ENCODE measurements at regions not wholly inside any gene's neighbourhood (a gene's known extent, or its start where the extent isn't known, plus 50 kb on each side); places are given as distances from the start of the nearest gene placed in this dataset.

DNA sequence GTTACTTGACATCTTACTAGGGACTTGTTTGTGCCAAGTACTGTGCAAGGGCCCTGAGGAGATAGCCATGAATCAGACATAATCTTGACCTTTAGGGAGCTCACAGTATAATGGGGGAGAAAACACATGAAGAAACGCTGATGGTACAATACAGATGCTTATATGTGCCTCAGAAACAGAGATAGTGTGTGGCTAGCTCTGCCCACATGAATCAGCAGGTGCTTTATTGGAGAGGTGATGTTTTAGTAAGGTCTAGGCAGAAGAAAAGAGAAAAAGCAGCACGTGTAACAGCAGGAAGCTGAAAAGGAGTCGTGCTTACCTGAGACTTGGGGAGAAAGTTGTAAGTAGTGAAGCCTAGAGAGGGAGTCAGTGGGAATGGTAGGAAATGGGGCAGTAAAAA, 60.6 kb upstream of the LMO4 start:
- H3K4me2 ChIP-seq = no peak overlapping the region
- H3K27me3 ChIP-seq (ENCODE audit: insufficient read depth, low read depth) = no peaks in the 10 kb centered on the region
- no peak overlapping the region for H3K9ac ChIP-seq
- H3K4me3 ChIP-seq (IDR thresholded peaks at IDR 0.05; ENCODE audit: insufficient read depth, low read depth, low read length) = no peak overlapping the region
- H3K4me1 ChIP-seq (ENCODE audit: low read depth, poor library complexity, severe bottlenecking) = no peaks in the 10 kb centered on the region
- H3K36me3 ChIP-seq (ENCODE audit: insufficient read depth) = no peaks in the 10 kb centered on the region
- H2AFZ ChIP-seq (ENCODE audit: low read depth) = no peak overlapping the region
- no peaks in the 10 kb centered on the region for H4K20me1 ChIP-seq (ENCODE audit: insufficient read depth)
- no peaks in the 10 kb centered on the region for H3K79me2 ChIP-seq (ENCODE audit: insufficient read depth, low read depth)
- TF ChIP-seq, protein P1, sequence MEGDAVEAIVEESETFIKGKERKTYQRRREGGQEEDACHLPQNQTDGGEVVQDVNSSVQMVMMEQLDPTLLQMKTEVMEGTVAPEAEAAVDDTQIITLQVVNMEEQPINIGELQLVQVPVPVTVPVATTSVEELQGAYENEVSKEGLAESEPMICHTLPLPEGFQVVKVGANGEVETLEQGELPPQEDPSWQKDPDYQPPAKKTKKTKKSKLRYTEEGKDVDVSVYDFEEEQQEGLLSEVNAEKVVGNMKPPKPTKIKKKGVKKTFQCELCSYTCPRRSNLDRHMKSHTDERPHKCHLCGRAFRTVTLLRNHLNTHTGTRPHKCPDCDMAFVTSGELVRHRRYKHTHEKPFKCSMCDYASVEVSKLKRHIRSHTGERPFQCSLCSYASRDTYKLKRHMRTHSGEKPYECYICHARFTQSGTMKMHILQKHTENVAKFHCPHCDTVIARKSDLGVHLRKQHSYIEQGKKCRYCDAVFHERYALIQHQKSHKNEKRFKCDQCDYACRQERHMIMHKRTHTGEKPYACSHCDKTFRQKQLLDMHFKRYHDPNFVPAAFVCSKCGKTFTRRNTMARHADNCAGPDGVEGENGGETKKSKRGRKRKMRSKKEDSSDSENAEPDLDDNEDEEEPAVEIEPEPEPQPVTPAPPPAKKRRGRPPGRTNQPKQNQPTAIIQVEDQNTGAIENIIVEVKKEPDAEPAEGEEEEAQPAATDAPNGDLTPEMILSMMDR (conservative IDR thresholded peaks at IDR 0.05; ENCODE audit: low read depth, low read length) = no peak
- no peak overlapping the region for H3K27ac ChIP-seq

DNA sequence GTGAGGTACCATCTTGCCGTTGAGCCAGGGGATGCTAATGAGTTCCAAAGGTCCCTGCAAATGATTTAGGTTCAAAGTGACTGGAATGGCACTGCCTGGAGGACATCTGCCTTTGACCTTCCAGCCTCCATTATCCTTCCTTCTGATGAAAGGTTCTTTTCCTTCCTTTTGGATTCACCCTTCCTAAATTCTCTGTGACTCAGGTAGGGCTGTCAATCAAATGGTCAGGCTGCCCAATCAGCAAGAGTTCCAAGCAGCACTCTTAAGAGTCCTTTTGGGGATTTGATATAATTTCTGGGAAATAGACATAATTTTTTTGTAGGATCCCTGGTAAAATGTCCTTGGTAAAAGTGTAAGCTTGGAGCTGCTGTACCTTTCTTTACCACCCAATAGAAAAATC, 58.8 kb upstream of the LMO4 start:
- Histone ChIP-seq H3K4me2 (no peak overlapping the region), H3K36me3 (ENCODE audit: insufficient read depth) (no peaks in the 10 kb centered on the region), H3K4me1 (ENCODE audit: low read depth, poor library complexity, severe bottlenecking) (no peaks in the 10 kb centered on the region), H3K79me2 (ENCODE audit: insufficient read depth, low read depth) (no peaks in the 10 kb centered on the region), H3K27me3 (ENCODE audit: insufficient read depth, low read depth) (no peaks in the 10 kb centered on the region), H3K27ac (no peak overlapping the region), H2AFZ (ENCODE audit: low read depth) (no peak overlapping the region), H3K4me3 (IDR thresholded peaks at IDR 0.05; ENCODE audit: insufficient read depth, low read depth, low read length) (no peak overlapping the region), H4K20me1 (ENCODE audit: insufficient read depth) (no peaks in the 10 kb centered on the region), H3K9ac (no peak overlapping the region)
- TF ChIP-seq, protein P1 (conservative IDR thresholded peaks at IDR 0.05; ENCODE audit: low read depth, low read length) = no peak

GRCh38 chr1:87273291-87273690, 55.4 kb upstream of the LMO4 start:
- Histone ChIP-seq H3K4me2 (no peak overlapping the region), H3K4me3 (IDR thresholded peaks at IDR 0.05; ENCODE audit: insufficient read depth, low read depth, low read length) (no peak overlapping the region), H2AFZ (ENCODE audit: low read depth) (no peak overlapping the region), H3K9ac (no peak overlapping the region), H3K79me2 (ENCODE audit: insufficient read depth, low read depth) (no peaks in the 10 kb centered on the region), H3K4me1 (ENCODE audit: low read depth, poor library complexity, severe bottlenecking) (no peaks in the 10 kb centered on the region), H3K36me3 (ENCODE audit: insufficient read depth) (no peaks in the 10 kb centered on the region), H3K27me3 (ENCODE audit: insufficient read depth, low read depth) (no peaks in the 10 kb centered on the region), H3K27ac (no peak overlapping the region), H4K20me1 (ENCODE audit: insufficient read depth) (no peaks in the 10 kb centered on the region)
- TF ChIP-seq, protein P1 (conservative IDR thresholded peaks at IDR 0.05; ENCODE audit: low read depth, low read length) = no peak

- H3K4me2 ChIP-seq = no peak overlapping the region
- H3K9ac ChIP-seq = no peak overlapping the region
- no peaks in the 10 kb centered on the region for H3K79me2 ChIP-seq (ENCODE audit: insufficient read depth, low read depth)
- no peak overlapping the region for H3K27ac ChIP-seq
- H4K20me1 ChIP-seq (ENCODE audit: insufficient read depth) = no peaks in the 10 kb centered on the region
- no peaks in the 10 kb centered on the region for H3K4me1 ChIP-seq (ENCODE audit: low read depth, poor library complexity, severe bottlenecking)
- H3K36me3 ChIP-seq (ENCODE audit: insufficient read depth) = no peaks in the 10 kb centered on the region
- H2AFZ ChIP-seq (ENCODE audit: low read depth) = no peak overlapping the region
- TF ChIP-seq, protein P1 (conservative IDR thresholded peaks at IDR 0.05; ENCODE audit: low read depth, low read length) = no peak
- H3K4me3 ChIP-seq (IDR thresholded peaks at IDR 0.05; ENCODE audit: insufficient read depth, low read depth, low read length) = no peak overlapping the region
- no peaks in the 10 kb centered on the region for H3K27me3 ChIP-seq (ENCODE audit: insufficient read depth, low read depth)
Observed at GRCh38 chr1:87274851-87275250, 53.8 kb upstream of the LMO4 start.
